A549 (cell line): ENCODE measurements at regions not wholly inside any gene's neighbourhood (a gene's known extent, or its start where the extent isn't known, plus 50 kb on each side); places are given as distances from the start of the nearest gene placed in this dataset.

ENCODE experiments used
- ATAC-seq, 2 experiments: fragments of 200-7000 bp in 1 of 2; fragments of >200 bp in 1 of 2; cut with Nextera tagmentation in 1 of 2; cut with Tn5 transposase in 1 of 2; 3 replicates each; pipeline versions ENCODE4 v1.8.0 to v1.9.1; 2018 to 2020; ENCODE audit warnings: mild to moderate bottlenecking in 1 of 2, moderate library complexity in 1 of 2
- CTCF ChIA-PET: fragments of 300-600 bp; sonication (Branson Sonifier 250); formaldehyde crosslinking; extraction: SDS; loops from one replicate; lab custom pipeline; 2021; ENCODE audit warnings: antibody characterized with exemption, inconsistent platforms; lab: Yijun Ruan, JAX
- POLR2A ChIA-PET: fragments of 350-600 bp; formaldehyde crosslinking; extraction: SDS; loops from one replicate; lab custom pipeline; 2021; ENCODE audit warnings: antibody characterized with exemption, inconsistent platforms; lab: Yijun Ruan, JAX
- DNase-seq, 2 experiments: peaks; one replicate each; pipeline versions ENCODE4 v3.0.0 to v3.0.0-alpha.2; 2011 to 2016; ENCODE audit warnings: low read depth in 1 of 2, low spot score in 1 of 2
- FAIRE-seq: peaks from 2 replicates; lab custom pipeline; 2011; peaks lifted over from hg19 to GRCh38; lab: Jason Lieb, UNC
- H3K27ac ChIP-seq, 2 experiments: fragments of >200 bp; sonication (Bioruptor Twin); formaldehyde crosslinking; 3 replicates each; pipeline ENCODE4 v1.5.1; 2016 to 2017
- H3K4me1 ChIP-seq: fragments of >200 bp; sonication (Bioruptor Twin); formaldehyde crosslinking; 3 replicates; pipeline ENCODE4 v1.6.1; 2016
- H3K4me2 ChIP-seq: fragments of >200 bp; sonication (Bioruptor Twin); formaldehyde crosslinking; 3 replicates; pipeline ENCODE4 v1.6.1; 2016
- H3K4me3 ChIP-seq: fragments of >200 bp; sonication (Bioruptor Twin); formaldehyde crosslinking; 3 replicates; pipeline ENCODE4 v1.5.1; 2016
- H3K9me3 ChIP-seq: fragments of >200 bp; sonication (Bioruptor Twin); formaldehyde crosslinking; 3 replicates; pipeline ENCODE4 v1.6.1; 2016
- BHLHE40 ChIP-seq: IDR thresholded peaks from 2 replicates; pipeline ENCODE4 v1.6.1; 2012; ENCODE audit warnings: low read depth, low read length, inconsistent platforms
- CBX2 ChIP-seq: fragments of 200-600 bp; sonication (generic); IDR thresholded peaks from 2 replicates; pipeline ENCODE4 v1.6.1; 2016; ENCODE audit warnings: low read depth, mild to moderate bottlenecking, borderline replicate concordance
- CHD2 ChIP-seq: fragments of 150-350 bp; IDR thresholded peaks from 2 replicates; pipeline ENCODE4 v1.6.1; 2014; ENCODE audit warnings: low read length; ENCODE audit not compliant: partially characterized antibody
- EHF ChIP-seq: fragments of 250-450 bp; sonication (Bioruptor Pico); IDR thresholded peaks from 2 replicates; pipeline ENCODE4 v1.5.0; 2020; ENCODE audit warnings: mild to moderate bottlenecking
- EHMT2 ChIP-seq: fragments of 200-600 bp; sonication (generic); IDR thresholded peaks from 2 replicates; pipeline ENCODE4 v1.6.1; 2016; ENCODE audit warnings: antibody characterized with exemption, low read depth, mild to moderate bottlenecking, moderate library complexity
- EP300 ChIP-seq, 2 experiments: fragments of >200 bp; sonication (Bioruptor Twin); formaldehyde crosslinking; IDR thresholded peaks; 2 replicates in 1 of 2; 3 replicates in 1 of 2; pipeline ENCODE4 v1.6.1; 2016 to 2017
- FOSL2 ChIP-seq, 2 experiments: fragments of 450-650 bp in 1 of 2; fragments of >200 bp in 1 of 2; sonication (Bioruptor Twin) in 1 of 2; formaldehyde crosslinking; IDR thresholded peaks; 2 replicates each; pipeline versions ENCODE4 v1.5.0 to v1.6.1; 2016 to 2020; ENCODE audit warnings: mild to moderate bottlenecking in 1 of 2, moderate library complexity in 1 of 2
- FOXS1 ChIP-seq: fragments of 250-450 bp; sonication (Bioruptor Pico); IDR thresholded peaks from 2 replicates; pipeline ENCODE4 v1.5.0; 2020; ENCODE audit warnings: mild to moderate bottlenecking, moderate library complexity
- HDAC2 ChIP-seq: fragments of 200-600 bp; sonication (generic); IDR thresholded peaks from 2 replicates; pipeline ENCODE4 v1.6.1; 2016
- HOXB13 ChIP-seq: fragments of 250-450 bp; sonication (Bioruptor Pico); IDR thresholded peaks from 2 replicates; pipeline ENCODE4 v1.5.0; 2020; ENCODE audit warnings: low read depth, mild to moderate bottlenecking, moderate library complexity
- HOXB5 ChIP-seq: fragments of 250-450 bp; sonication (Bioruptor Pico); IDR thresholded peaks from 2 replicates; pipeline ENCODE4 v1.5.0; 2020; ENCODE audit warnings: mild to moderate bottlenecking, moderate library complexity
- JUN ChIP-seq, 2 experiments: fragments of >200 bp; sonication (Bioruptor Twin); formaldehyde crosslinking; IDR thresholded peaks; 2 replicates in 1 of 2; 3 replicates in 1 of 2; pipeline ENCODE4 v1.6.1; 2016 to 2017
- JUNB ChIP-seq: fragments of >200 bp; sonication (Bioruptor Twin); formaldehyde crosslinking; IDR thresholded peaks from 2 replicates; pipeline ENCODE4 v1.6.1; 2016
- KDM1A ChIP-seq: fragments of 200-600 bp; sonication (generic); IDR thresholded peaks from 2 replicates; pipeline ENCODE4 v1.6.1; 2016; ENCODE audit warnings: low read depth, mild to moderate bottlenecking
- KDM5A ChIP-seq: fragments of 200-600 bp; sonication (generic); IDR thresholded peaks from 2 replicates; pipeline ENCODE4 v1.6.1; 2016; ENCODE audit warnings: antibody characterized with exemption, mild to moderate bottlenecking
- NFE2L2 ChIP-seq: fragments of 150-350 bp; conservative IDR thresholded peaks from 2 replicates; pipeline ENCODE4 v1.6.1; 2014; ENCODE audit warnings: low read length
- NPAS2 ChIP-seq: fragments of 250-450 bp; sonication (Bioruptor Pico); IDR thresholded peaks from 2 replicates; pipeline ENCODE4 v1.8.0; 2022; ENCODE audit warnings: mild to moderate bottlenecking, moderate library complexity, borderline replicate concordance
- NR3C1 ChIP-seq: fragments of >200 bp; sonication (Bioruptor Twin); formaldehyde crosslinking; IDR thresholded peaks from 3 replicates; pipeline ENCODE4 v1.6.1; 2017
- PHF8 ChIP-seq: fragments of 200-600 bp; sonication (generic); IDR thresholded peaks from 2 replicates; pipeline ENCODE4 v1.6.1; 2016; ENCODE audit warnings: low read depth, mild to moderate bottlenecking, antibody characterized with exemption, moderate library complexity, borderline replicate concordance
- POLR2A ChIP-seq: IDR thresholded peaks from 2 replicates; pipeline ENCODE4 v1.6.1; 2012; ENCODE audit warnings: mild to moderate bottlenecking, low read length
- RCOR1 ChIP-seq: fragments of 150-350 bp; IDR thresholded peaks from 2 replicates; pipeline ENCODE4 v1.6.1; 2014; ENCODE audit warnings: antibody characterized with exemption, low read length, low read depth
- SREBF2 ChIP-seq: fragments of 450-650 bp; IDR thresholded peaks from 2 replicates; pipeline ENCODE4 v1.6.1; 2014; ENCODE audit warnings: mild to moderate bottlenecking, moderate library complexity
- ZNF302 ChIP-seq: fragments of 250-450 bp; sonication (Bioruptor Pico); IDR thresholded peaks from 2 replicates; pipeline ENCODE4 v1.9.0; 2021; ENCODE audit warnings: inconsistent platforms, mild to moderate bottlenecking, moderate library complexity
- ZSCAN20 ChIP-seq: fragments of 250-450 bp; sonication (Bioruptor Pico); IDR thresholded peaks from 2 replicates; pipeline ENCODE4 v1.8.0; 2022; ENCODE audit warnings: mild to moderate bottlenecking, moderate library complexity
- WGBS: methylation state at CpG from one replicate; pipeline ENCODE4 v1.1.6; 2017; ENCODE audit errors: missing lambda C conversion rate; 5-methylcytosine and 5-hydroxymethylcytosine counted together
- TF ChIP-seq, protein P1 (sequence below): fragments of 450-650 bp; IDR thresholded peaks from 2 replicates; pipeline ENCODE4 v1.6.1; 2014; ENCODE audit warnings: antibody characterized with exemption
- TF ChIP-seq, protein P2 (sequence below): fragments of >200 bp; sonication (Bioruptor Twin); formaldehyde crosslinking; IDR thresholded peaks from 2 replicates; pipeline ENCODE4 v1.6.1; 2016
- TF ChIP-seq, protein P3 (sequence below): fragments of 150-350 bp; IDR thresholded peaks from 2 replicates; pipeline ENCODE4 v1.6.1; 2014; ENCODE audit warnings: low read depth, mild to moderate bottlenecking, low read length
- TF ChIP-seq, protein P4 (sequence below): IDR thresholded peaks from 2 replicates; pipeline ENCODE4 v1.6.1; 2012
- TF ChIP-seq, protein P5 (sequence below): IDR thresholded peaks from 2 replicates; pipeline ENCODE4 v1.6.1; 2012
- TF ChIP-seq, protein P6 (sequence below): fragments of >200 bp; sonication (Bioruptor Twin); formaldehyde crosslinking; IDR thresholded peaks from 3 replicates; pipeline ENCODE4 v1.6.1; 2016

DNA sequence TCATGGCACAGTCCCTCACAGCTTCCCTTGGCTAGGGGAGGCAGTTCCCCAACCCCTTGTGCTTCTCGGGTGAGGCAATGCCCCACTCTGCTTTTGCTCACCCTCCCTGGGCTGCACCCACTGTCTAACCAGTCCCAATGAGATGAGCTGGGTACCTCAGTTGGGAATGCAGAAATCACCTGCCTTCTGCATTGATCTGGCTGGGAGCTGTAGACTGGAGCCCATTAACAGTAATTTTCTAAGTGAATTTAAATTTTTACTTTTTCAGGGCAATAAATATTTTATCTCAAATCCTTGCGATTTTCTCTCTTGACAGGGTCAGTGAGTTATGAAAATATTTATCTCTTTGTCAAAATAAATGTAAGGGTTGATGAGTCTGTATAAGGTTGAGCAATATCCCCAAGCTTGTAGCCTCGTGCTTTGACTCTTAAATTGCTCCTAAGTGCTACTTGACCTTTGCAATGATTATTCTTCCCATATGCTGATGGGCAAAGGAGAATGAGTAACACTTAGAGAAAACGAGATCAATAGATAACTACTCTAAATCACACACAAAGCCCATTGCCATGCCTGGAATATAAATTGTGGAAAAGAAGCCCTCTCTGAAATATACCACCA, 82.1 kb upstream of the MOCS2 start:
- H3K4me3 ChIP-seq: no peak overlapping the region
- FAIRE-seq (no peak), ATAC-seq (no peak), DNase-seq (no peak)
- H3K4me1 ChIP-seq: 0 out of 3 replicates have a peak, but pooled peaks cover 4% of the 10 kb centered on the region
- TF ChIP-seq PHF8: no peak
- TF ChIP-seq NFE2L2: no peak
- TF ChIP-seq EHMT2: no peak
- TF ChIP-seq, protein P1, sequence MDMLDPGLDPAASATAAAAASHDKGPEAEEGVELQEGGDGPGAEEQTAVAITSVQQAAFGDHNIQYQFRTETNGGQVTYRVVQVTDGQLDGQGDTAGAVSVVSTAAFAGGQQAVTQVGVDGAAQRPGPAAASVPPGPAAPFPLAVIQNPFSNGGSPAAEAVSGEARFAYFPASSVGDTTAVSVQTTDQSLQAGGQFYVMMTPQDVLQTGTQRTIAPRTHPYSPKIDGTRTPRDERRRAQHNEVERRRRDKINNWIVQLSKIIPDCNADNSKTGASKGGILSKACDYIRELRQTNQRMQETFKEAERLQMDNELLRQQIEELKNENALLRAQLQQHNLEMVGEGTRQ: no peak
- TF ChIP-seq CBX2: no peak
- TF ChIP-seq RCOR1: no peak
- no peak for TF ChIP-seq POLR2A
- no peak for TF ChIP-seq KDM1A
- TF ChIP-seq HOXB5 (CRISPR knock-in tag): no peak
- no peak for TF ChIP-seq BHLHE40
- TF ChIP-seq HDAC2: no peak
- TF ChIP-seq, protein P2, sequence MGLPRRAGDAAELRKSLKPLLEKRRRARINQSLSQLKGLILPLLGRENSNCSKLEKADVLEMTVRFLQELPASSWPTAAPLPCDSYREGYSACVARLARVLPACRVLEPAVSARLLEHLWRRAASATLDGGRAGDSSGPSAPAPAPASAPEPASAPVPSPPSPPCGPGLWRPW: no peak
- TF ChIP-seq, protein P3, sequence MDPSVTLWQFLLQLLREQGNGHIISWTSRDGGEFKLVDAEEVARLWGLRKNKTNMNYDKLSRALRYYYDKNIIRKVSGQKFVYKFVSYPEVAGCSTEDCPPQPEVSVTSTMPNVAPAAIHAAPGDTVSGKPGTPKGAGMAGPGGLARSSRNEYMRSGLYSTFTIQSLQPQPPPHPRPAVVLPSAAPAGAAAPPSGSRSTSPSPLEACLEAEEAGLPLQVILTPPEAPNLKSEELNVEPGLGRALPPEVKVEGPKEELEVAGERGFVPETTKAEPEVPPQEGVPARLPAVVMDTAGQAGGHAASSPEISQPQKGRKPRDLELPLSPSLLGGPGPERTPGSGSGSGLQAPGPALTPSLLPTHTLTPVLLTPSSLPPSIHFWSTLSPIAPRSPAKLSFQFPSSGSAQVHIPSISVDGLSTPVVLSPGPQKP: no peak
- TF ChIP-seq NPAS2 (CRISPR knock-in tag): no peak
- no peak for TF ChIP-seq JUN (IDR thresholded peaks at IDR 0.05)
- no peak for TF ChIP-seq HOXB13
- TF ChIP-seq ZSCAN20: no peak
- POLR2A ChIA-PET: no interaction called here
- H3K4me2 ChIP-seq: no peak overlapping the region
- peaks cover 12% of the 10 kb centered on the region; the same call in 1 of the 3 replicates for H3K9me3 ChIP-seq
- H3K27ac ChIP-seq: no peak overlapping the region
- CTCF ChIA-PET: interaction anchor here (0.9 kb wide), 1 partner anchor 21 kb away, joined by 4 read pairs; no protein-coding TSS in a partner anchor
- 47% methylated on average over 4 of the region's 4 CpGs for WGBS

DNA sequence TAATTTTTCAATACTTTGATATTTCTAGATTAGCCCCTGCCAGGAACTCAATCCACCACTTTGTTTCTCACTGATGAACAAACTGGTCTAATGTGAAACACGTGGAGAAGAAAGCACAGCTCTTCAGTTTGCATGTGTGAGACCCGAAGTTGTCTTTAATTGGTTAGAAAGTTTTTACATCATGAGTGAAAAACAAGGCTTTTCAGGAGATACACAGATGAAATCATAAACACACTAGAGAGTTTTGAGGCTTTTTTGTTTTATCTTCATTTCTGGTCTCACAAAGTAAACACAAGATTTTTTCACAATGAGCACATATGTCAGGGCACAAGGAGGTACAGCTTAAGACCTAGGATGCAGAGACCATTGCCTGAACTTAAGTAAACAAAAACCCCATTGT, 84.5 kb upstream of the MOCS2 start:
- Histone ChIP-seq H3K9me3 (peaks cover 12% of the 10 kb centered on the region; the same call in 1 of the 3 replicates), H3K27ac (no peak overlapping the region), H3K4me2 (peak overlapping the region; percentile 37), H3K4me1 (0 out of 3 replicates have a peak, but pooled peaks cover 4% of the 10 kb centered on the region), H3K4me3 (no peak overlapping the region)
- DNase-seq: no peak
- TF ChIP-seq SREBF2: no peak
- TF ChIP-seq KDM5A: no peak
- ChIA-PET CTCF (interaction anchor here (1.5 kb wide), 1 partner anchor 1035 kb away, joined by 3 read pairs; no protein-coding TSS in a partner anchor), POLR2A (no interaction called here)
- WGBS: 12% methylated on average over 2 of the region's 2 CpGs
- no peak for ATAC-seq
- FAIRE-seq: no peak

DNA sequence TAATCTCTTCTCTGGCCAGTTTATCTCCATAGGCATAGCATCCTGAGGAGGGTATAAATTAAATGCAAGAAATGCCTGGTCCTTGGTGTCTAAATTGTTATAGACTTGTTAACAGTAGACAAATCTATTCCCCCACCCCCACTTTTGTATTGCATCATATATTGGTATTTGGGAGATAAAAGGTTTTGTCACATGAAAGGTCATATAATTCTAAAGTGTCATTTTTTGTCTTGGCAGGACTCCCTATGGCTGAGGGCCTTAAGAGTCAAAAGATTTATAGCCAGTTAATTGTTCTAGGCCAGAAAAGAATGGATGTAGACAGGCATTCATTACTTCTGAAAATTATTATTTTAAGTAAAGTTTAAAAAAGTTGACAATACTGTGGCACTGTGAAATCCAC, 90.3 kb upstream of the MOCS2 start:
- DNase-seq (no peak), FAIRE-seq (no peak), ATAC-seq (no peak)
- no peaks in the 10 kb centered on the region for H3K9me3 ChIP-seq
- H3K4me2 ChIP-seq: no peak overlapping the region
- no peak overlapping the region for H3K4me3 ChIP-seq
- POLR2A ChIA-PET: no interaction called here
- CTCF ChIA-PET: interaction anchor here (0.6 to 1.0 kb wide), 2 partner anchors 8 to 29 kb away, joined by 3 to 4 read pairs; no protein-coding TSS in a partner anchor
- no peak overlapping the region for H3K27ac ChIP-seq
- H3K4me1 ChIP-seq: no peaks in the 10 kb centered on the region
- TF ChIP-seq FOXS1: no peak
- no peak for TF ChIP-seq EHF (CRISPR knock-in tag)
- no peak for TF ChIP-seq POLR2A
- TF ChIP-seq CHD2: no peak
- no peak for TF ChIP-seq JUNB
- TF ChIP-seq ZNF302: no peak
- no peak for TF ChIP-seq NR3C1
- TF ChIP-seq, protein P2: no peak
- TF ChIP-seq, protein P4, sequence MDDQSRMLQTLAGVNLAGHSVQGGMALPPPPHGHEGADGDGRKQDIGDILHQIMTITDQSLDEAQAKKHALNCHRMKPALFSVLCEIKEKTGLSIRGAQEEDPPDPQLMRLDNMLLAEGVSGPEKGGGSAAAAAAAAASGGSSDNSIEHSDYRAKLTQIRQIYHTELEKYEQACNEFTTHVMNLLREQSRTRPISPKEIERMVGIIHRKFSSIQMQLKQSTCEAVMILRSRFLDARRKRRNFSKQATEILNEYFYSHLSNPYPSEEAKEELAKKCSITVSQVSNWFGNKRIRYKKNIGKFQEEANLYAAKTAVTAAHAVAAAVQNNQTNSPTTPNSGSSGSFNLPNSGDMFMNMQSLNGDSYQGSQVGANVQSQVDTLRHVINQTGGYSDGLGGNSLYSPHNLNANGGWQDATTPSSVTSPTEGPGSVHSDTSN: no peak
- no peak for TF ChIP-seq EP300 (IDR thresholded peaks at IDR 0.05)
- TF ChIP-seq, protein P5, sequence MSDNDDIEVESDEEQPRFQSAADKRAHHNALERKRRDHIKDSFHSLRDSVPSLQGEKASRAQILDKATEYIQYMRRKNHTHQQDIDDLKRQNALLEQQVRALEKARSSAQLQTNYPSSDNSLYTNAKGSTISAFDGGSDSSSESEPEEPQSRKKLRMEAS: no peak
- TF ChIP-seq, protein P6, sequence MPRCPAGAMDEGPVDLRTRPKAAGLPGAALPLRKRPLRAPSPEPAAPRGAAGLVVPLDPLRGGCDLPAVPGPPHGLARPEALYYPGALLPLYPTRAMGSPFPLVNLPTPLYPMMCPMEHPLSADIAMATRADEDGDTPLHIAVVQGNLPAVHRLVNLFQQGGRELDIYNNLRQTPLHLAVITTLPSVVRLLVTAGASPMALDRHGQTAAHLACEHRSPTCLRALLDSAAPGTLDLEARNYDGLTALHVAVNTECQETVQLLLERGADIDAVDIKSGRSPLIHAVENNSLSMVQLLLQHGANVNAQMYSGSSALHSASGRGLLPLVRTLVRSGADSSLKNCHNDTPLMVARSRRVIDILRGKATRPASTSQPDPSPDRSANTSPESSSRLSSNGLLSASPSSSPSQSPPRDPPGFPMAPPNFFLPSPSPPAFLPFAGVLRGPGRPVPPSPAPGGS: no peak
- TF ChIP-seq FOSL2 (IDR thresholded peaks at IDR 0.05): no peak
- TF ChIP-seq FOSL2 (CRISPR knock-in tag; IDR thresholded peaks at IDR 0.05): no peak
